Activated T-cell treated with anti-CD3 and anti-CD28 coated beads, Interleukin-2, amount 50 U/mL, for 1 hour (primary cell): ENCODE measurements at regions not wholly inside any gene's neighbourhood (a gene's known extent, or its start where the extent isn't known, plus 50 kb on each side); places are given as distances from the start of the nearest gene placed in this dataset.
A peak's percentile ranks its signal among the peaks of the same experiment; 100 is the strongest.
"Not testable (repeated sequence)": the region's sequence is repeated elsewhere in the genome, so short reads cannot be mapped to it uniquely, and the experiment has no call there.

Source experiments
- DNase-seq: peaks from one replicate; pipeline ENCODE4 v3.0.0-alpha.2; 2020

- DNase-seq: no peak
Observed at GRCh38 chr14:105989566-105990302, 463.4 kb downstream of the TMEM121 start.

GRCh38 chr14:105991677-105992076, 465.3 kb downstream of the TMEM121 start:
- DNase-seq: not testable (repeated sequence)

GRCh38 chr14:105993814-105994213, 467.4 kb downstream of the TMEM121 start:
- no peak for DNase-seq

GRCh38 chr14:105995011-105995710, 468.8 kb downstream of the TMEM121 start:
- DNase-seq: not testable (repeated sequence)

- DNase-seq: not testable (repeated sequence)
Observed at GRCh38 chr14:105998597-105998996, 472.2 kb downstream of the TMEM121 start.

- peak; percentile 79 for DNase-seq
Observed at GRCh38 chr14:105999361-106000028, 473.1 kb downstream of the TMEM121 start.

GRCh38 chr14:106000029-106000511, 473.7 kb downstream of the TMEM121 start:
- DNase-seq: not testable (repeated sequence)

- not testable (repeated sequence) for DNase-seq
Observed at GRCh38 chr14:106001277-106001676, 474.9 kb downstream of the TMEM121 start.

GRCh38 chr14:106003351-106003750, 477.0 kb downstream of the TMEM121 start:
- no peak for DNase-seq

- peak; percentile 70 for DNase-seq
Observed at GRCh38 chr14:106004937-106005795, 478.8 kb downstream of the TMEM121 start.

- peak; percentile 73 for DNase-seq
Observed at GRCh38 chr14:106006043-106006442, 479.7 kb downstream of the TMEM121 start.

GRCh38 chr14:106006716-106007115, 480.3 kb downstream of the TMEM121 start:
- not testable (repeated sequence) for DNase-seq

- no peak for DNase-seq
Observed at GRCh38 chr14:106010783-106011182, 484.4 kb downstream of the TMEM121 start.

- peak; percentile 88 for DNase-seq
Observed at GRCh38 chr14:106011631-106012360, 485.4 kb downstream of the TMEM121 start.

GRCh38 chr14:106012361-106012725, 486.0 kb downstream of the TMEM121 start:
- DNase-seq: not testable (repeated sequence)

GRCh38 chr14:106013879-106014376, 487.5 kb downstream of the TMEM121 start:
- DNase-seq: no peak

GRCh38 chr14:106017952-106018351, 491.6 kb downstream of the TMEM121 start:
- not testable (repeated sequence) for DNase-seq

- DNase-seq: no peak
Observed at GRCh38 chr14:106021832-106022231, 495.4 kb downstream of the TMEM121 start.

GRCh38 chr14:106022648-106023047, 496.3 kb downstream of the TMEM121 start:
- DNase-seq: not testable (repeated sequence)

GRCh38 chr14:106023411-106023810, 497.0 kb downstream of the TMEM121 start:
- DNase-seq: no peak

- DNase-seq: peak; percentile 35
Observed at GRCh38 chr14:106024983-106025604, 498.7 kb downstream of the TMEM121 start.
